ENCODE measurements at regions not wholly inside any gene's neighbourhood (a gene's known extent, or its start where the extent isn't known, plus 50 kb on each side); places are given as distances from the start of the nearest gene placed in this dataset.

DNA sequence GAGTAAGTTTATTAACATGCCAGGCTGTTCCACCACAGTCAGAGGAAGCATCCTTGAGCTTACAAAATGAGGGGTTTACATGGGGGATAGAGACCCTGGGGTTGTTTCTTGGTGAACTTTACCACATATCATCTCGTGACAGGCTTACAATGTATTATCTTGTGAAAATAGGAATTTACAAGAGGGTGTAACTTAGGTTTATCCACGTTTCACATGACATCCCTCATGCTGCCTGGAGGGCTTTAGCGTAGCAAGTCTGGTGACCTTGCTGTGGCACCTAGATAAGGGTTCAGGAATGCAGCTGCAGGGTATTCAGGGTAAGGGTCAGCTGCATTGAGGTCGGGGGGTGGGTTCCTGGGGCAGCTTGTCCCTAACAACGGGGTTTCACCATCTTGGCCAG lies 154.6 kb upstream of the ARG1 start:
- TF ChIP-seq KDM1A (IDR thresholded peaks at IDR 0.05; ENCODE audit: low read depth) (no peak), CTCF (IDR thresholded peaks at IDR 0.05) (no peak), HDAC2 (IDR thresholded peaks at IDR 0.05) (no peak), RNF2 (IDR thresholded peaks at IDR 0.05; ENCODE audit: borderline replicate concordance, low read depth) (no peak), RAD21 (conservative IDR thresholded peaks at IDR 0.05 in 1 of 2, IDR thresholded peaks at IDR 0.05 in 1 of 2) (no peak), MYC (IDR thresholded peaks at IDR 0.05; ENCODE audit: borderline replicate concordance, low read length) (no peak), POLR2A (IDR thresholded peaks at IDR 0.05; ENCODE audit: low read length) (no peak), EP300 (IDR thresholded peaks at IDR 0.05) (no peak)
- TF ChIP-seq, protein P1, sequence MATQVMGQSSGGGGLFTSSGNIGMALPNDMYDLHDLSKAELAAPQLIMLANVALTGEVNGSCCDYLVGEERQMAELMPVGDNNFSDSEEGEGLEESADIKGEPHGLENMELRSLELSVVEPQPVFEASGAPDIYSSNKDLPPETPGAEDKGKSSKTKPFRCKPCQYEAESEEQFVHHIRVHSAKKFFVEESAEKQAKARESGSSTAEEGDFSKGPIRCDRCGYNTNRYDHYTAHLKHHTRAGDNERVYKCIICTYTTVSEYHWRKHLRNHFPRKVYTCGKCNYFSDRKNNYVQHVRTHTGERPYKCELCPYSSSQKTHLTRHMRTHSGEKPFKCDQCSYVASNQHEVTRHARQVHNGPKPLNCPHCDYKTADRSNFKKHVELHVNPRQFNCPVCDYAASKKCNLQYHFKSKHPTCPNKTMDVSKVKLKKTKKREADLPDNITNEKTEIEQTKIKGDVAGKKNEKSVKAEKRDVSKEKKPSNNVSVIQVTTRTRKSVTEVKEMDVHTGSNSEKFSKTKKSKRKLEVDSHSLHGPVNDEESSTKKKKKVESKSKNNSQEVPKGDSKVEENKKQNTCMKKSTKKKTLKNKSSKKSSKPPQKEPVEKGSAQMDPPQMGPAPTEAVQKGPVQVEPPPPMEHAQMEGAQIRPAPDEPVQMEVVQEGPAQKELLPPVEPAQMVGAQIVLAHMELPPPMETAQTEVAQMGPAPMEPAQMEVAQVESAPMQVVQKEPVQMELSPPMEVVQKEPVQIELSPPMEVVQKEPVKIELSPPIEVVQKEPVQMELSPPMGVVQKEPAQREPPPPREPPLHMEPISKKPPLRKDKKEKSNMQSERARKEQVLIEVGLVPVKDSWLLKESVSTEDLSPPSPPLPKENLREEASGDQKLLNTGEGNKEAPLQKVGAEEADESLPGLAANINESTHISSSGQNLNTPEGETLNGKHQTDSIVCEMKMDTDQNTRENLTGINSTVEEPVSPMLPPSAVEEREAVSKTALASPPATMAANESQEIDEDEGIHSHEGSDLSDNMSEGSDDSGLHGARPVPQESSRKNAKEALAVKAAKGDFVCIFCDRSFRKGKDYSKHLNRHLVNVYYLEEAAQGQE (IDR thresholded peaks at IDR 0.05), result no peak

Measured in A549 (cell line).